ENCODE measurements at regions not wholly inside any gene's neighbourhood (a gene's known extent, or its start where the extent isn't known, plus 50 kb on each side); places are given as distances from the start of the nearest gene placed in this dataset.

DNA sequence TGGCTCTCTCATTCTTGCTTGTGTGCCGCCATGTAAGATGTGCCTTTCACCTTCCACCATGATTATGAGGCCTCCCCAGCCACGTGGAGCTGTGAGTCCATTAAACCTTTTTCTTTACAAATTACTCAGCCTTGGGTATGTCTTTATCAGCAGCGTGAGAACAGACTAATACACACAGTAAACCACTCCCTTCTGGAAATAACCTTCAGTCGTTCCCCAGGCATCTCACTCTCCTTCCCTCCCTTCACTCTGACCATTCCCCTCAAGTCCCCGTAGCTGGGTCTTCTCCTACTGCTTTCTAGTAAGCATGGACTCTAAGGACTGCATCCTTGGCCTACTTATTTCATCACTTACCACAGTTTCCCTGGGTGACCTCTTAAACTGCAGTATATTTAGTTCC is 493.9 kb downstream of the CCDC171 start:
- H3K27me3 ChIP-seq (ENCODE audit: control insufficient read depth, insufficient read depth, low read length), result no peaks in the 10 kb centered on the region
- ChIA-PET CTCF (no interaction called here), POLR2A (no interaction called here)
- intact Hi-C loops (cut with micrococcal nuclease; ENCODE audit: unreplicated experiment) (no loop called here), in situ Hi-C loops (cut with HindIII; ENCODE audit: low pct_unique_long_range_greater_than_20kb, low sequenced_read_pairs) (no loop called here)
- BruUV-seq (replicated peaks), result no TSS peak
- H3K4me1 ChIP-seq (ENCODE audit: control insufficient read depth, insufficient read depth, low read length), result no peaks in the 10 kb centered on the region
- H3K4me3 ChIP-seq (ENCODE audit: low read depth in 2 of 2, low read length in 2 of 2), result no peak overlapping the region
- H3K36me3 ChIP-seq (ENCODE audit: control insufficient read depth, insufficient read depth, low read length), result no peaks in the 10 kb centered on the region
- TF ChIP-seq POLR2AphosphoS5 (IDR thresholded peaks at IDR 0.05; ENCODE audit: low read depth, low read length) (no peak), REST (IDR thresholded peaks at IDR 0.05; ENCODE audit: insufficient read depth in 1 of 2, low read depth in 2 of 2, low read length in 1 of 2) (no peak), TCF7L2 (IDR thresholded peaks at IDR 0.05; ENCODE audit: low read depth, low read length) (no peak), SIN3A (IDR thresholded peaks at IDR 0.05; ENCODE audit: borderline replicate concordance, insufficient read depth, low read depth, low read length) (no peak)
- TF ChIP-seq, protein P1, sequence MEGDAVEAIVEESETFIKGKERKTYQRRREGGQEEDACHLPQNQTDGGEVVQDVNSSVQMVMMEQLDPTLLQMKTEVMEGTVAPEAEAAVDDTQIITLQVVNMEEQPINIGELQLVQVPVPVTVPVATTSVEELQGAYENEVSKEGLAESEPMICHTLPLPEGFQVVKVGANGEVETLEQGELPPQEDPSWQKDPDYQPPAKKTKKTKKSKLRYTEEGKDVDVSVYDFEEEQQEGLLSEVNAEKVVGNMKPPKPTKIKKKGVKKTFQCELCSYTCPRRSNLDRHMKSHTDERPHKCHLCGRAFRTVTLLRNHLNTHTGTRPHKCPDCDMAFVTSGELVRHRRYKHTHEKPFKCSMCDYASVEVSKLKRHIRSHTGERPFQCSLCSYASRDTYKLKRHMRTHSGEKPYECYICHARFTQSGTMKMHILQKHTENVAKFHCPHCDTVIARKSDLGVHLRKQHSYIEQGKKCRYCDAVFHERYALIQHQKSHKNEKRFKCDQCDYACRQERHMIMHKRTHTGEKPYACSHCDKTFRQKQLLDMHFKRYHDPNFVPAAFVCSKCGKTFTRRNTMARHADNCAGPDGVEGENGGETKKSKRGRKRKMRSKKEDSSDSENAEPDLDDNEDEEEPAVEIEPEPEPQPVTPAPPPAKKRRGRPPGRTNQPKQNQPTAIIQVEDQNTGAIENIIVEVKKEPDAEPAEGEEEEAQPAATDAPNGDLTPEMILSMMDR (IDR thresholded peaks at IDR 0.05), result no peak
- H3K9me3 ChIP-seq (ENCODE audit: control insufficient read depth, insufficient read depth, low read depth, low read length), result no peaks in the 10 kb centered on the region
- no peak overlapping the region for H3K27ac ChIP-seq (ENCODE audit: low read length)
- no peak for DNase-seq (ENCODE audit: low read depth, low spot score)
- ATAC-seq, result no peak

DNA sequence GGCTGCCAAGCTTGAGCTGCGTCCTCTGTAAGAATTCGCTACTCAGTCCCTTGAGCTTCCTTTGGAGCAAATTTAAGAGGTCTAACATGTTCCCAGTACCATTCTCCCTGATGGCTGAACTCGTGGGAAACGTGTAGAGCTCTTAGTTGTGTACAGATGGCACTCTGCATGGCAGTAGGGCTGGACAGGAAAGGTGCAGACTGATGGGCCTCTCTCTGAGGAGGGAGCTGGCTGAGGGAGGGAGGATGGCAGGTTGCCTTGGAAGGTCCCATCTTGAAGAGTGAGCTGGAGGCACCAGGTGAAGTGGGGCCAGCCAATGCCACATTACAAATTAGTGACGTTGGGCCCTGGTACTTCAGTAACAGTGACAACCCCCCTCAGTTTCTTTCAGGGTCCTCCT is 495.3 kb downstream of the CCDC171 start:
- Histone ChIP-seq H3K9me3 (ENCODE audit: control insufficient read depth, insufficient read depth, low read depth, low read length) (no peaks in the 10 kb centered on the region), H3K27me3 (ENCODE audit: control insufficient read depth, insufficient read depth, low read length) (no peaks in the 10 kb centered on the region), H3K4me3 (ENCODE audit: low read depth in 2 of 2, low read length in 2 of 2) (no peak overlapping the region), H3K4me1 (ENCODE audit: control insufficient read depth, insufficient read depth, low read length) (no peaks in the 10 kb centered on the region), H3K36me3 (ENCODE audit: control insufficient read depth, insufficient read depth, low read length) (no peaks in the 10 kb centered on the region), H3K27ac (ENCODE audit: low read length) (no peak overlapping the region)
- ATAC-seq, result no peak
- TF ChIP-seq REST (IDR thresholded peaks at IDR 0.05; ENCODE audit: insufficient read depth in 1 of 2, low read depth in 2 of 2, low read length in 1 of 2) (no peak), SIN3A (IDR thresholded peaks at IDR 0.05; ENCODE audit: borderline replicate concordance, insufficient read depth, low read depth, low read length) (no peak), TCF7L2 (IDR thresholded peaks at IDR 0.05; ENCODE audit: low read depth, low read length) (no peak), POLR2AphosphoS5 (IDR thresholded peaks at IDR 0.05; ENCODE audit: low read depth, low read length) (no peak)
- TF ChIP-seq, protein P1 (IDR thresholded peaks at IDR 0.05), result no peak
- ChIA-PET CTCF (no interaction called here), POLR2A (no interaction called here)
- no TSS peak for BruUV-seq (replicated peaks)
- in situ Hi-C loops (cut with HindIII; ENCODE audit: low pct_unique_long_range_greater_than_20kb, low sequenced_read_pairs) (no loop called here), intact Hi-C loops (cut with micrococcal nuclease; ENCODE audit: unreplicated experiment) (no loop called here)
- no peak for DNase-seq (ENCODE audit: low read depth, low spot score)
